GM21367 (cell line): ENCODE measurements at regions not wholly inside any gene's neighbourhood (a gene's known extent, or its start where the extent isn't known, plus 50 kb on each side); places are given as distances from the start of the nearest gene placed in this dataset.
"Not testable (repeated sequence)": the region's sequence is repeated elsewhere in the genome, so short reads cannot be mapped to it uniquely, and the experiment has no call there.

Experiments used
- ATAC-seq: cut with Tn5 transposase; IDR thresholded peaks from one replicate; pipeline ENCODE4 v1.9.1; 2021; ENCODE audit not compliant: unreplicated experiment

DNA sequence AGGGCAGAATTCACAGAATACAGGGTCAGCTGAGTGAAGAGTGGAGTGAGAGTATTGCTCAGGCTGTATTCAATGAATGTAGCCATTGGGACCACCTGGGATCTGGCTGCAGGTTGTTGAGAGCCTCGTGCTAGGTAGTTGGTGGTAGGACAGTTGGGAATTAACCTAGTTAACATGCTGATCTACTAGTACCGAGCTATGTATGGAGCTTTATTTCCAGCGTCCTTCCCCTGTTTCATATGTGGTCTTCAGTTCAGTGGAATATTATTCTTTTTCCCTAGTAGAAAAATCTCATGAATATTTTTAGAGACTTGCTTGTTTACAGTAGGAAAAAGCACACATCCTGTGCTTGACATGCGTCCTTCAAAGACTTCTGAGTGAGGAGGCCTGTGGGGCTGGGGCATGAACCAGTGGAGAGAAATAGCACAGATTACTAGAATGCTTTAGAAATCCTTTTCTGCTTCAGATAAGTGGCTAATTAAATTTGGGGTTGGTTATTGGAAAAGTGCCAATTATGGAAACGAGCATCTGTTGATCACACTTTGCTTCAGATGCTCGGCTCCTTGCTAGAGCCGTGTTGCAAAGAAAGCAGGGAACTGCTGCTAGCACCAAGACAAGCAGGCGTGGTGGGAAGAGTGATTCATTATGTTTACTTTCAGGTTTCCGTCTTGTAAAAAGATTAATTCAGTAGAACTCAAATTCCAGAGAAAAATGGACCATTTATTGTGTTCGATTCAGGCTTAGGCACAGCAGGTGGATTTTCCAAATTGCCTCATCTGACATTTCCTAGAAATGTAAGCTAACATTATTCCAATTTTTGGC, 53.6 kb downstream of the ARF6 start:
- ATAC-seq, result no peak

- ATAC-seq, result no peak
These were observed 54.6 kb downstream of the ARF6 start for GRCh38 chr14:49947506-49947905.

DNA sequence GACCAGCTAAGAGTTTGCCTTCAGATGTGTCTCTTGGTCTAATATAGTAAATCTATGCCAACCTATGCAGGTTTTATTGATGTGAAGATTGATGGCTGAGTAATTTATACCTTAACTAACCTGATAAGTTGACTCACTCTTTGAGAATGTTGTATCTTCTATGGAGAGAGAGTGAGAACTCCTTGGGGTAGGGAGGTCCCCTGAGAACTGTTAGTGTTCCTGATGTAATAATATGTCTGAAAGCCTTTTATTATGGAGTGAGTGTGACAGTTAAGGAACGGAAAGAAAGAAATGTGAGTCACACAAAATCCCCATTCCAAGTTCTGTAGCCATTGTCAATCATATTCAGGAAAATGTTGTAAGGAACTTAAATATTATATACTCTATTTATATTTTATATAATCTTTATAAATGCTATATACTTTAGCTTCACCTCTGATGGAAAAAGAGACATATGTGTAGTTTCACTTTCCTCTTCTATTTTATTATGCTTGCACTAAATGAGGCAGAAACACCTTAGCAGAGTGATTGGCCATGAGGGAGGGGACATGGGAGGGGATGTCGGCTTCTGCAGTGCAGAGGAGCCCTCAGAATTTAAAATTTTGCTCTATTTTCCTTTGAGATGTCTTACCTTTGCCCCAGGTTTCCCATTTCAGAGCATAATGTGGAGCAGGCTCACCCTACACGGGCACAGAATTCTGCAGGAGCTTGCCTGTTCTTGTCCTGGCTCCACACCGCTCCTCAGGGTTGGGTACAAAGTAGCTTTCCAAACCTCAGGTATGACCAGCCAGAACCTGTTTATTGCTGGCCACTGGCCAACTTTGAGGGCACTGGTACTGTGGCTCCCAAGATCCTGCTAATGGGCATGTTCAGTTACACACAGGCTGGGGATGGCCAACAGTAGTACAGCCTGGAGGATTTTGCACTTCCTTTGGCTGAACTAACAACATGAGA, 57.7 kb downstream of the ARF6 start:
- no peak for ATAC-seq

DNA sequence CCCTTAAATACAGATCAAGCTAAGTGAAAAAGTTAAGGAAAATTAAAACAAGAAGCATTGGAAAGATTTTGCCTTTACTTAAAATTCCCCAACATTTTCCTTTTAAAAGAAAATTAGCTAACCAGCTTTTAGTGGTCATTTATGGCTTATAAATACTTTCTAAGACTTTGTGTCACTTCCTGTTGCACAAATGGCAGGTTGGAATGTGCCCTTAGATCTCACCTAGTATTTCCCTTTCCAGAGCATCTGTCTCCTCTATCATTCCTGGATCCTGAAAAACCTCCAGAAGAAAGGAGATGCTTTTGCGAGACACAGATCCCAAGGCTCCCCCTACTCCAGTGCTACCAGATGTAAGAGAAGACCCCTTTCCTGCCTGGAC, 58.3 kb downstream of the ARF6 start:
- no peak for ATAC-seq

- ATAC-seq, result no peak
These were observed 58.9 kb downstream of the ARF6 start for GRCh38 chr14:49951691-49952345.

DNA sequence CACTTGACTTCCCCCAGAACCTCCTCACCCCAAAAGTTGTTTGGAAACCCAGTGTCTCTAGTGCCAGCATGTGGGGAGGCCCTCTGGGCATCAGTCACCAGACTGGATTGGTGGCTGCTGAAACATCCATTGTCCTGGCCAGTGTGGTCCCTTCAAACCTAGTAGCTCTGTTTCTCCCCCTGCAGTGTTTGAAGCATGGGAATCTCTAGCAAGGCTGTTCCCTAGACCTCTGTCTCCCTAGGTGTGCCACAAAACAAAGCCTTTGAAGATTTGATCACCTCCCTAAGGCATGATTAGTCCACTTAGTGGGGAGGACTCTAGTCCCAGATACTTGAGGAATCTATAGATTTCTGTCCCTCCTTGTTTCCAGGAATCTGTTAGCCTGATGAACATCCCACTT, 60.3 kb downstream of the ARF6 start:
- ATAC-seq, result no peak

GRCh38 chr14:49954171-49954631, 61.3 kb downstream of the ARF6 start:
- ATAC-seq, result no peak

DNA sequence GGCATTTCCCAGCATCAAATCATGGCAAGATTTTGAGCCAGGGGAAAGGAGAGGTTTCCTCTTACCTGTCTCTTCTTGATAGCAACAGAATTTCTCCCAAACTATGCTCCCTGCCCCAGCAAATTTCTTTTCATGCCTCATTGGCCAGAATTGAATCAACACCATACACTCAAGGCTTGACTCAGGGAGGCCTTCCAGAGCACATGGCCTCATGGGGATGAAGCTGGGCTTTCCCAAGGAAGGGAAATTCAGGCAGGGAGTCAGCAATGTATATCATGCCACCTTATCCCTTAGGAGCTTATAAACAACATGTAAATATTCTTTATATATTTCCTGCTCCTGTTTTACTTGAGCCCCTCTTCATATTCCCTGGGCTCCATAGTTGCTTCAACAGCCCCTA, 62.1 kb downstream of the ARF6 start:
- no peak for ATAC-seq

- no peak for ATAC-seq
These were observed 64.4 kb downstream of the ARF6 start for GRCh38 chr14:49957089-49957852.

- peak; percentile 43 for ATAC-seq
These were observed 67.0 kb downstream of the ARF6 start for GRCh38 chr14:49959822-49960408.

- no peak for ATAC-seq
These were observed 67.6 kb downstream of the ARF6 start for GRCh38 chr14:49960453-49960852.

- peak; percentile 33 for ATAC-seq
These were observed 68.7 kb downstream of the ARF6 start for GRCh38 chr14:49961270-49962222.

- ATAC-seq, result peak; percentile 33
These were observed 69.7 kb downstream of the ARF6 start for GRCh38 chr14:49962621-49963020.

GRCh38 chr14:49965068-49965651, 72.3 kb downstream of the ARF6 start:
- ATAC-seq, result not testable (repeated sequence)

GRCh38 chr14:49966304-49966809, 73.5 kb downstream of the ARF6 start:
- ATAC-seq, result no peak

GRCh38 chr14:49966971-49967630, 74.2 kb downstream of the ARF6 start:
- no peak for ATAC-seq

GRCh38 chr14:49969961-49970360, 77.1 kb downstream of the ARF6 start:
- ATAC-seq, result no peak
